ENCODE measurements at regions not wholly inside any gene's neighbourhood (a gene's known extent, or its start where the extent isn't known, plus 50 kb on each side); places are given as distances from the start of the nearest gene placed in this dataset.

DNA sequence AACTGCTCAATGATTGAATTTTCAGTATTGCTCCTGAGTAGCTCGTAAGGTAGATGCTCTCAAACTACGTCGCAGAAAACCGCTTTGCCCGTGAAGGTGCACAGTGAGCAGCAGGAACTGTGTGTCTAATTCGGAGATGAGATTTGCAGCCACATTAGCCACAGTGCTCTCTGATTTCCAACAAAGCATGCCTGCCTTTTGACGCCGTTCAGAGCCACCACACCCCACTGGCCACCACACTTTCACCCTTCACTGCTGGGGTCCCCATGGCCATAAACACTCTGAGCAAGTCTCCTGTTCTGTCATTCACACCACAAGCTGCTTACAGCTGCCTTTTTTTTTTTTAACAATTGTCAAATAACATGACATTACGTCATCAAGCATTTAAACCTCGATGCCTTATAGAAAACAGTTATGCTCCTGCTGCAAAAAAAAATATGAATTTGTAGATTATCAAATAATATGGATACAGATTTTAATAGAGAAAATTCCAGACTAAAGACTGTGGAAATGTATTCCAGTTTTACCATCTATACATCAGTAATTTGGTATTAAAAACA, 578.8 kb upstream of the PFKP start:
- no peak for TF ChIP-seq EP300 (IDR thresholded peaks at IDR 0.05; ENCODE audit: low read depth)
- no peak for TF ChIP-seq CTCF (IDR thresholded peaks at IDR 0.05)
- TF ChIP-seq POLR2A (IDR thresholded peaks at IDR 0.05) = no peak
